Left forelimb (tissue), 1 donor: ENCODE measurements at regions not wholly inside any gene's neighbourhood (a gene's known extent, or its start where the extent isn't known, plus 50 kb on each side); places are given as distances from the start of the nearest gene placed in this dataset.
"Not testable (repeated sequence)": the region's sequence is repeated elsewhere in the genome, so short reads cannot be mapped to it uniquely, and the experiment has no call there.

Source experiments
- DNase-seq: peaks from one replicate; pipeline ENCODE4 v3.0.0-alpha.2; 2018; ENCODE audit warnings: low spot score

GRCh38 chr1:234793924-234794323 is 183.9 kb upstream of the IRF2BP2 start:
- not testable (repeated sequence) for DNase-seq

DNA sequence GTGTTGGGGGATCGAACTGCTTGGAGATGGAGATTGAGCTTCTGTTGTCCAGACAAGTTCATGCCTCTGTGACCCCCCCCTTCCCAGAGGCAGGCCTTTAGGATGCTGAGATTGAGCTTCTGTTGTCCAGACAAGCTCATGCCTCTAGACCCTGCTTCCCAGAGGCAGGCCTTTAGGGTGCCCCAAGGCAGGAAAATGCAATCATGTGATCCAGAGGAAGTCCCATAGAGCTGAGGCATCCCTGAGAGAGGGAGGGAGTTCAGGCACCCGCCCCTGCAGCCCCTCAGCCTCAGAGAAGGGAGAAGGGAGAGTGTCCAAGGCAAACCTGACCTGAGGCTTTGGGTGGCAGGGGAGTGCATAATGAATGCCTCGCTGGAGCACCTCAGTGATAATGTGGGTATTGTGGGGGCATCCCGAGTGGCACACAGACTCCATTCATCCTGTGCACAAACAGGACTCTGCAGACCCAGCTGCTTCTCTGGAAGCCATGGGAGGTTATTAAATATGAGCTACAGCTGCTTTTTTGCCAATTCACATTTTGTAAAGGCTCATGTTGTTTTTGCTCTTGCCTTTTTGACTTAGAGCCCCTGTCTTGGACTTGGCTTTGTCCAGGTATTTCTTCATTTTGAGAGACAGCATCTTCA is 182.4 kb upstream of the IRF2BP2 start:
- DNase-seq = not testable (repeated sequence)

GRCh38 chr1:234791615-234792014 is 181.6 kb upstream of the IRF2BP2 start:
- DNase-seq = not testable (repeated sequence)

GRCh38 chr1:234790333-234790732 is 180.4 kb upstream of the IRF2BP2 start:
- DNase-seq = not testable (repeated sequence)

- DNase-seq = not testable (repeated sequence)
Measured at GRCh38 chr1:234787011-234787584, 177.1 kb upstream of the IRF2BP2 start.

- DNase-seq = not testable (repeated sequence)
Measured at GRCh38 chr1:234785922-234786321, 175.9 kb upstream of the IRF2BP2 start.

GRCh38 chr1:234785471-234785919 is 175.5 kb upstream of the IRF2BP2 start:
- not testable (repeated sequence) for DNase-seq

DNA sequence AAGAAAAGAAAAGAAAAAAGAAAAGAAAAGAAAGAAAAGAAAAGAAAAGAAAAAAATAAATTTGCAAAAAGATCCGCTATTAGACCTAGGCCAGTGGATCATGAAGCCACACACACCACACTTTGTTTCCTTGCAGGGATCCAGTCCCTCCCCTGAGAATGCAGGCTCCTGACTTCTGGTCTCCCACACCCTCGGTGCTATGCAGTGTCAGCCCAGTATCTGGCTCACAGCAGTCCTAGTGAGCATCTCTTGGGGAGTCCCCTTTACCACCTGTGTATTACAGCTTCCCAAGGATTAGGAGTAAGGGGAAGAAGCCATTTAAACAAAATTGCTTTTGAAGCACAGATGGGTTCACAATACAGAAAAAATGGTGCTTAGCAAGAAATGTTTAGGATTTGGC is 174.1 kb upstream of the IRF2BP2 start:
- not testable (repeated sequence) for DNase-seq

GRCh38 chr1:234782791-234783190 is 172.8 kb upstream of the IRF2BP2 start:
- no peak for DNase-seq

GRCh38 chr1:234782105-234782751 is 172.2 kb upstream of the IRF2BP2 start:
- DNase-seq = no peak

GRCh38 chr1:234781241-234782065 is 171.5 kb upstream of the IRF2BP2 start:
- DNase-seq = no peak

DNA sequence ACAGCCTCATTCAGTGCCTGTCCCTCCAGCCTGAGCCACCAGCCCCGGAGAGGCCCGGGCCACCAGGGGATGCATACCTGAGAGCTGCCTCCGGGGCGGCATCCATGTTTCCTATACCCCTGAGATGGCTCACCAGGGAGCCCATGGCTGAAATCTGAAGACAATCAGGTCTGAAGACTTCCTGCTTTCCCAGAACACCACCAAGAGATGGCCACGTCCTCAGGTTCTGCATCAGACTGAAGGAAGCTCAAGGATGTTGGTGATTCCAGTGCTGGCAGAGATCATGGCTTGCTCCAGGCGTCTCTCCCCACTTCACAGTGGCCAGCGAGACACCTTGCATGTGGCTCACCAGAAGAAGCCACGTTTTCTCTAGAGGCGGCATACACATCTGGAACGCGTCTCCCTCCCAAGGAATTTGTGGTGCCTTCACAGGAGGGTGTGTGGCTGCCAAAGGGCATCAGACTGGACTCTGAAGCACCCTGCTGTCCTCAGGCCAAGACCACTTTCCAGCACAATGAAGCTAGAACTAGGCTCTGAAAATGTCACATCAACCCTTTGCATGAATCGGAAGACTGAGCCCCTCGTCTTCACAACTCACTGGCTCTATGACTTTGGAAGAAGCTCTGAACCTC is 170.7 kb upstream of the IRF2BP2 start:
- DNase-seq = no peak

DNA sequence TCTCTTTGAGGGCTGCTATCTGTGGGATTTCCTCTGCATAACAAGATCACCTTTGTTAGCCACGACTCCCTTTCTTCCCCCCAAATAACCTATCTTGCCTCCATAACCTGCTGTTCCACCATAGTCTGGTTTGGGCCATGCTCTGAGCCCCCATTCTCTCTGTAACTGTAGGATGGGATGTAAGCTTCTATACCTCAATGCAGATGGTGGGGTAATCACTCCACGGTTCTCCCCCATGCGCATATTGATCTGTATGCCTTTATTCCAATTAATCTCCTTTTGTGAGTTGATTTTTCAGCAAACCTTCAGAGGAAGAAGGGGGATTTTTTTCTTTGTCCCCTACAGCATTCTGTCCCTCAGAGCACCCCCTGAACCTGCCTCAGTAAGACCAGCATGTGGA is 170.1 kb upstream of the IRF2BP2 start:
- DNase-seq = no peak

GRCh38 chr1:234779600-234779999 is 169.6 kb upstream of the IRF2BP2 start:
- not testable (repeated sequence) for DNase-seq

- no peak for DNase-seq
Measured at GRCh38 chr1:234779160-234779538, 169.2 kb upstream of the IRF2BP2 start.

GRCh38 chr1:234778221-234779159 is 168.5 kb upstream of the IRF2BP2 start:
- no peak for DNase-seq

- DNase-seq = no peak
Measured at GRCh38 chr1:234777856-234778220, 167.9 kb upstream of the IRF2BP2 start.

- no peak for DNase-seq
Measured at GRCh38 chr1:234776876-234777855, 167.2 kb upstream of the IRF2BP2 start.

- DNase-seq = no peak
Measured at GRCh38 chr1:234776256-234776875, 166.4 kb upstream of the IRF2BP2 start.
